GM10266 (cell line): ENCODE measurements at regions not wholly inside any gene's neighbourhood (a gene's known extent, or its start where the extent isn't known, plus 50 kb on each side); places are given as distances from the start of the nearest gene placed in this dataset.
A peak's percentile ranks its signal among the peaks of the same experiment; 100 is the strongest.

Source experiments
- DNase-seq: peaks from one replicate; pipeline ENCODE4 v3.0.0; 2012; ENCODE audit errors: extremely low spot score
- CTCF ChIP-seq: IDR thresholded peaks from 2 replicates; pipeline ENCODE4 v1.5.1; 2012; ENCODE audit warnings: mild to moderate bottlenecking, low read depth; ENCODE audit not compliant: control insufficient read depth, insufficient read depth; ENCODE audit errors: missing control alignments

- no peak for DNase-seq
- no peak for TF ChIP-seq CTCF
These were observed 95.5 kb upstream of the KLHL13 start for GRCh38 chrX:118211891-118212816.

GRCh38 chrX:118212817-118213183 is 96.2 kb upstream of the KLHL13 start:
- TF ChIP-seq CTCF: no peak
- DNase-seq: peak; percentile 12

- TF ChIP-seq CTCF: no peak
- DNase-seq: no peak
These were observed 98.7 kb upstream of the KLHL13 start for GRCh38 chrX:118215346-118215745.

- DNase-seq: no peak
- no peak for TF ChIP-seq CTCF
These were observed 99.5 kb upstream of the KLHL13 start for GRCh38 chrX:118216087-118216486.

GRCh38 chrX:118216509-118216908 is 99.9 kb upstream of the KLHL13 start:
- DNase-seq: no peak

GRCh38 chrX:118218079-118218478 is 101.5 kb upstream of the KLHL13 start:
- no peak for TF ChIP-seq CTCF
- no peak for DNase-seq

More at GRCh38 chrX:118216509-118216908, 99.9 kb upstream of the KLHL13 start:
- no peak for TF ChIP-seq CTCF

GRCh38 chrX:118218940-118219339 is 102.3 kb upstream of the KLHL13 start:
- TF ChIP-seq CTCF: no peak
- DNase-seq: no peak
